ENCODE measurements at regions not wholly inside any gene's neighbourhood (a gene's known extent, or its start where the extent isn't known, plus 50 kb on each side); places are given as distances from the start of the nearest gene placed in this dataset.

GRCh38 chr7:16189026-16189715 lies 232.2 kb downstream of the CRPPA start:
- TF ChIP-seq CTCF (IDR thresholded peaks at IDR 0.05; ENCODE audit: low read depth, low read length, missing input control): no peak
- no peak for TF ChIP-seq MAX (IDR thresholded peaks at IDR 0.05)
- TF ChIP-seq TAF1 (conservative IDR thresholded peaks at IDR 0.05): no peak
- TF ChIP-seq, protein P1, sequence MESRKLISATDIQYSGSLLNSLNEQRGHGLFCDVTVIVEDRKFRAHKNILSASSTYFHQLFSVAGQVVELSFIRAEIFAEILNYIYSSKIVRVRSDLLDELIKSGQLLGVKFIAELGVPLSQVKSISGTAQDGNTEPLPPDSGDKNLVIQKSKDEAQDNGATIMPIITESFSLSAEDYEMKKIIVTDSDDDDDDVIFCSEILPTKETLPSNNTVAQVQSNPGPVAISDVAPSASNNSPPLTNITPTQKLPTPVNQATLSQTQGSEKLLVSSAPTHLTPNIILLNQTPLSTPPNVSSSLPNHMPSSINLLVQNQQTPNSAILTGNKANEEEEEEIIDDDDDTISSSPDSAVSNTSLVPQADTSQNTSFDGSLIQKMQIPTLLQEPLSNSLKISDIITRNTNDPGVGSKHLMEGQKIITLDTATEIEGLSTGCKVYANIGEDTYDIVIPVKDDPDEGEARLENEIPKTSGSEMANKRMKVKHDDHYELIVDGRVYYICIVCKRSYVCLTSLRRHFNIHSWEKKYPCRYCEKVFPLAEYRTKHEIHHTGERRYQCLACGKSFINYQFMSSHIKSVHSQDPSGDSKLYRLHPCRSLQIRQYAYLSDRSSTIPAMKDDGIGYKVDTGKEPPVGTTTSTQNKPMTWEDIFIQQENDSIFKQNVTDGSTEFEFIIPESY (IDR thresholded peaks at IDR 0.05): no peak
- TF ChIP-seq RAD21 (IDR thresholded peaks at IDR 0.05): no peak
- no peak for TF ChIP-seq HNF4A (conservative IDR thresholded peaks at IDR 0.05)
- no peak for TF ChIP-seq YY1 (IDR thresholded peaks at IDR 0.05)
- no peak for TF ChIP-seq RXRA (IDR thresholded peaks at IDR 0.05)
- no peak for TF ChIP-seq ATF3 (IDR thresholded peaks at IDR 0.05)
- no peak for TF ChIP-seq GABPA (IDR thresholded peaks at IDR 0.05 in 1 of 2, conservative IDR thresholded peaks at IDR 0.05 in 1 of 2)
- TF ChIP-seq SP1 (IDR thresholded peaks at IDR 0.05): no peak

All from liver (tissue), 3 donors.